ENCODE measurements at regions not wholly inside any gene's neighbourhood (a gene's known extent, or its start where the extent isn't known, plus 50 kb on each side); places are given as distances from the start of the nearest gene placed in this dataset.

DNA sequence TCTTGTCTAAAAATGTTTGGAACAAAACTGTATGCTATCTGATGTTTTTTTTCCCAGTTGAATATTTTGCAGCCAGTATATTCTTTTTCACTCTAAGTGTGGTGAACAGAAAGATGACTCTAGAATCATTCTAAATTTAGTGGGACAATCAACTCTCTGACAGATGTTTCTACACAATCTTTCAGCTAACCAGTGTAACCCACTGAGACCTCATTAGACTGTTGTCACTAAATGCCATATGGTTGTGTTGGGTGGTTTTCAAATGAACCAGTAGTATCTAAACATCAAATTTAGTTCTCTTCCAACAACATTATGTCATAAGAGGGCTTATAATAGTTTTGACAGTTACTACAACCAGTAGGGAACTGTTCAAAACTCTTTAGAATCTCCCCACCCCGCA, 129.6 kb upstream of the PRLR start:
- 60 to 81% (median 79%) methylated on average over 1 of the region's 1 CpG for WGBS, 5 donors
- TF ChIP-seq, protein P1, sequence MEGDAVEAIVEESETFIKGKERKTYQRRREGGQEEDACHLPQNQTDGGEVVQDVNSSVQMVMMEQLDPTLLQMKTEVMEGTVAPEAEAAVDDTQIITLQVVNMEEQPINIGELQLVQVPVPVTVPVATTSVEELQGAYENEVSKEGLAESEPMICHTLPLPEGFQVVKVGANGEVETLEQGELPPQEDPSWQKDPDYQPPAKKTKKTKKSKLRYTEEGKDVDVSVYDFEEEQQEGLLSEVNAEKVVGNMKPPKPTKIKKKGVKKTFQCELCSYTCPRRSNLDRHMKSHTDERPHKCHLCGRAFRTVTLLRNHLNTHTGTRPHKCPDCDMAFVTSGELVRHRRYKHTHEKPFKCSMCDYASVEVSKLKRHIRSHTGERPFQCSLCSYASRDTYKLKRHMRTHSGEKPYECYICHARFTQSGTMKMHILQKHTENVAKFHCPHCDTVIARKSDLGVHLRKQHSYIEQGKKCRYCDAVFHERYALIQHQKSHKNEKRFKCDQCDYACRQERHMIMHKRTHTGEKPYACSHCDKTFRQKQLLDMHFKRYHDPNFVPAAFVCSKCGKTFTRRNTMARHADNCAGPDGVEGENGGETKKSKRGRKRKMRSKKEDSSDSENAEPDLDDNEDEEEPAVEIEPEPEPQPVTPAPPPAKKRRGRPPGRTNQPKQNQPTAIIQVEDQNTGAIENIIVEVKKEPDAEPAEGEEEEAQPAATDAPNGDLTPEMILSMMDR (IDR thresholded peaks at IDR 0.05 in 8 of 11, conservative IDR thresholded peaks at IDR 0.05 in 3 of 11) = no peak
- TF ChIP-seq POLR2A (IDR thresholded peaks at IDR 0.05) = no peak
- no peak for TF ChIP-seq POLR2AphosphoS5 (IDR thresholded peaks at IDR 0.05)
- intact Hi-C loops (cut with DNase I; ENCODE audit: low total_unique reads) = no loop called here

GRCh38 chr5:35357973-35358372, 127.7 kb upstream of the PRLR start:
- Histone ChIP-seq H3K4me1 (no peaks in the 10 kb centered on the region), H3K4me3 (no peak overlapping the region), H3K27ac (no peak overlapping the region), H3K9me3 (peaks cover 0 to 13% (median 4%) of the 10 kb centered on the region in 8 donors), H3K27me3 (replicated peaks in 1 of 7) (no peaks in the 10 kb centered on the region), H3K36me3 (no peaks in the 10 kb centered on the region)
- no peak for DNase-seq
- intact Hi-C loops (cut with DNase I; ENCODE audit: low total_unique reads) = no loop called here
- WGBS, 5 donors = 94 to 100% (median 97%) methylated on average over 3 of the region's 3 CpGs
- TF ChIP-seq POLR2AphosphoS5 (IDR thresholded peaks at IDR 0.05) = no peak
- TF ChIP-seq, protein P1 (IDR thresholded peaks at IDR 0.05 in 8 of 11, conservative IDR thresholded peaks at IDR 0.05 in 3 of 11) = no peak
- TF ChIP-seq POLR2A (IDR thresholded peaks at IDR 0.05) = no peak

More for the DNA sequence above, 129.6 kb upstream of the PRLR start:
- H3K4me1 ChIP-seq = no peaks in the 10 kb centered on the region
- no peak overlapping the region for H3K4me3 ChIP-seq
- no peaks in the 10 kb centered on the region for H3K36me3 ChIP-seq
- no peaks in the 10 kb centered on the region for H3K27me3 ChIP-seq (replicated peaks in 1 of 7)
- DNase-seq = no peak
- no peaks in the 10 kb centered on the region for H3K9me3 ChIP-seq
- no peak overlapping the region for H3K27ac ChIP-seq

DNA sequence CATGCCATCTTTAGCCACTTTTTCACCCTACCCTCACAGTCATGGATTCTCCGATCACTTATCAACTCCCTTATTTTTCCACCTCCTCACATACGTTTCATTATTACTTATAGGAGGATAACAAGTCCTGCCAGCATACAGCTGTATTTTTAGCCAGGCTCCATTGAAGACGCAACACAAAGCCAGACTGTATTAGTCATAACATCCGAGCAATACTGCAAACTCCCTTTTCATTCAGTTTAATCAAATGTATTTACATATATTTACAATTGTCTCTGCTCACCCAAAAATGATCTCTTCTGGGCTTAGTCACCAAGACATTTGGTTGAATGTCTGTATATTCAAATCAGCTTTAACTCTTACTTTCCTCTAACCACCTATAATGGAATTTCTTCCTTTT, 126.4 kb upstream of the PRLR start:
- DNase-seq = no peak
- Histone ChIP-seq H3K9me3 (peaks cover 0 to 25% (median 17%) of the 10 kb centered on the region in 8 donors), H3K4me1 (no peaks in the 10 kb centered on the region), H3K27me3 (replicated peaks in 1 of 7) (no peaks in the 10 kb centered on the region), H3K4me3 (no peak overlapping the region), H3K36me3 (no peaks in the 10 kb centered on the region), H3K27ac (no peak overlapping the region)
- whole genome bisulfite sequencing, 5 donors = 84 to 95% (median 92%) methylated on average over 4 of the region's 4 CpGs
- no peak for TF ChIP-seq POLR2A (IDR thresholded peaks at IDR 0.05)
- intact Hi-C loops (cut with DNase I; ENCODE audit: low total_unique reads) = no loop called here

DNA sequence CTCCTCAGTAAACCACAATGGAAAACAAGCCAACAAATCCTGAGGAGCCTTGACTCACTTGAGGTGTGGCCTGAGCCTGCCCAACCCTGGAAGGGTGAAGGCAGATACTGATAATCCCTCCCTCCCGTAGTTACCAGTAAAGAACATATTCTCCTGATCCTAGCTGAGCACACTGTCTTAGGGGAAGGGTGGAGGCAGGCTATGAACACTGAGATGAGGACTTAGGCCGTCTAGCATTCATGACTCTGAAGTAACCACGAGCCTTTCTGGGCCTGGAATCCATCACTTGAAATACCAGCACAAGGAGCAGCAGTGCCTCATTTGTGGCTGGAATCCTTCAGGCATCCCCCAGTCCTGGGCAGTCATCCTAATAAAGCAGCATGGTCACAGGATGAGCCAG, 124.5 kb upstream of the PRLR start:
- 41 to 62% (median 55%) methylated on average over 3 of the region's 3 CpGs for WGBS, 5 donors
- Histone ChIP-seq H3K9me3 (peaks cover 0 to 42% (median 30%) of the 10 kb centered on the region in 8 donors), H3K36me3 (no peaks in the 10 kb centered on the region), H3K4me1 (no peaks in the 10 kb centered on the region), H3K27ac (no peak overlapping the region), H3K27me3 (replicated peaks in 1 of 7) (no peaks in the 10 kb centered on the region), H3K4me3 (no peak overlapping the region)
- no peak for DNase-seq
- intact Hi-C loops (cut with DNase I; ENCODE audit: low total_unique reads) = no loop called here
- TF ChIP-seq POLR2A (IDR thresholded peaks at IDR 0.05) = no peak
- no peak for TF ChIP-seq POLR2AphosphoS5 (IDR thresholded peaks at IDR 0.05)
- TF ChIP-seq, protein P1 (IDR thresholded peaks at IDR 0.05 in 8 of 11, conservative IDR thresholded peaks at IDR 0.05 in 3 of 11) = no peak

- DNase-seq = no peak
- intact Hi-C loops (cut with DNase I; ENCODE audit: low total_unique reads) = no loop called here
- H3K4me1 ChIP-seq = no peaks in the 10 kb centered on the region
- H3K36me3 ChIP-seq = no peaks in the 10 kb centered on the region
- 66 to 74% (median 72%) methylated on average over 1 of the region's 1 CpG for WGBS, 5 donors
- H3K27ac ChIP-seq = no peak overlapping the region
- H3K9me3 ChIP-seq = peaks cover 0 to 30% (median 8%) of the 10 kb centered on the region in 8 donors
- H3K4me3 ChIP-seq = no peak overlapping the region
- TF ChIP-seq, protein P1 (IDR thresholded peaks at IDR 0.05 in 8 of 11, conservative IDR thresholded peaks at IDR 0.05 in 3 of 11) = no peak
- TF ChIP-seq POLR2A (IDR thresholded peaks at IDR 0.05) (no peak), POLR2AphosphoS5 (IDR thresholded peaks at IDR 0.05) (no peak)
- no peaks in the 10 kb centered on the region for H3K27me3 ChIP-seq (replicated peaks in 1 of 7)
Measured at GRCh38 chr5:35345222-35345621, 114.9 kb upstream of the PRLR start.

Measured in spleen (tissue), 11 donors.